IMR-90 (cell line): ENCODE measurements at regions not wholly inside any gene's neighbourhood (a gene's known extent, or its start where the extent isn't known, plus 50 kb on each side); places are given as distances from the start of the nearest gene placed in this dataset.

Experiments used
- CHD1 ChIP-seq: IDR thresholded peaks from 2 replicates; pipeline ENCODE4 v1.6.1; 2012; ENCODE audit warnings: low read depth, low read length, improper control_type of control experiment
- CTCF ChIP-seq: conservative IDR thresholded peaks from 2 replicates; pipeline ENCODE4 v1.5.1; 2012; ENCODE audit warnings: mild to moderate bottlenecking, low read depth, low read length, improper control_type of control experiment
- ELK1 ChIP-seq: fragments of 150-350 bp; IDR thresholded peaks from 2 replicates; pipeline ENCODE4 v1.6.1; 2016; ENCODE audit warnings: low read depth, mild to moderate bottlenecking, low read length, moderate library complexity, borderline replicate concordance
- MAFK ChIP-seq: IDR thresholded peaks from 2 replicates; pipeline ENCODE4 v1.6.1; 2012; ENCODE audit warnings: low read depth, low read length, improper control_type of control experiment
- MXI1 ChIP-seq: IDR thresholded peaks from 2 replicates; pipeline ENCODE4 v1.6.1; 2012; ENCODE audit warnings: low read depth, mild to moderate bottlenecking, low read length, moderate library complexity, borderline replicate concordance
- NFE2L2 ChIP-seq: fragments of 150-350 bp; IDR thresholded peaks from 2 replicates; pipeline ENCODE4 v1.6.1; 2016; ENCODE audit warnings: low read depth, mild to moderate bottlenecking, low read length
- POLR2A ChIP-seq: IDR thresholded peaks from 2 replicates; pipeline ENCODE4 v1.6.1; 2012; ENCODE audit warnings: mild to moderate bottlenecking, low read depth, low read length
- RAD21 ChIP-seq: IDR thresholded peaks from 2 replicates; pipeline ENCODE4 v1.6.1; 2012; ENCODE audit warnings: low read length, improper control_type of control experiment
- RFX5 ChIP-seq: IDR thresholded peaks from 2 replicates; pipeline ENCODE4 v1.8.0; 2012; ENCODE audit warnings: low read depth, mild to moderate bottlenecking, low read length, moderate library complexity
- SMC3 ChIP-seq: fragments of 150-350 bp; IDR thresholded peaks from 2 replicates; pipeline ENCODE4 v1.6.1; 2016; ENCODE audit warnings: low read depth, mild to moderate bottlenecking, antibody characterized with exemption, low read length, moderate library complexity
- TF ChIP-seq, protein P1 (sequence below): fragments of 150-350 bp; IDR thresholded peaks from 2 replicates; pipeline ENCODE4 v1.6.1; 2017; ENCODE audit warnings: mild to moderate bottlenecking, antibody characterized with exemption, low read length, low read depth

DNA sequence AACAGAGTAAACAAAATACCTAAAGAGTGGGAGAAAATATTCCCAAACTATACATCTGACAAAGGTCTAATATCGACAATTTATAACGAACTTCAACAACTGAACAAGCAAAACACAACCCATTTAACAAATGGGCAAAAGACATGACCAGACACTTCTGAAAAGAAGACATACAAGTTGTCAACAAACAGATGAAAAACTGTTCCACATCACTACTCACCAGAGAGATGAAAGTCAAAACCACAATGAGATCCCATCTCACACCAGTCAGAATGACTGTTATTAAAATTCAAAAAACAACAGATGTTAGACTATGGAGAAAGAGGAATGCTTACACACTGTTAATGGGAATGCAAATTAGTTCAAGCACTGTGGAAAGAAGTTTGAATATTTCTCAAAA, 233.8 kb upstream of the EDNRB start:
- TF ChIP-seq CTCF (no peak), POLR2A (no peak), SMC3 (no peak), ELK1 (no peak), RFX5 (no peak), MAFK (no peak), RAD21 (no peak), NFE2L2 (no peak), CHD1 (no peak), MXI1 (no peak)
- TF ChIP-seq, protein P1, sequence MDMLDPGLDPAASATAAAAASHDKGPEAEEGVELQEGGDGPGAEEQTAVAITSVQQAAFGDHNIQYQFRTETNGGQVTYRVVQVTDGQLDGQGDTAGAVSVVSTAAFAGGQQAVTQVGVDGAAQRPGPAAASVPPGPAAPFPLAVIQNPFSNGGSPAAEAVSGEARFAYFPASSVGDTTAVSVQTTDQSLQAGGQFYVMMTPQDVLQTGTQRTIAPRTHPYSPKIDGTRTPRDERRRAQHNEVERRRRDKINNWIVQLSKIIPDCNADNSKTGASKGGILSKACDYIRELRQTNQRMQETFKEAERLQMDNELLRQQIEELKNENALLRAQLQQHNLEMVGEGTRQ, result no peak
